Stomach (tissue), 4 donors: ENCODE measurements at regions not wholly inside any gene's neighbourhood (a gene's known extent, or its start where the extent isn't known, plus 50 kb on each side); places are given as distances from the start of the nearest gene placed in this dataset.

Experiments used
- EP300 ChIP-seq: sonication (generic); formaldehyde crosslinking; IDR thresholded peaks from one replicate; pipeline ENCODE4 v1.6.1; 2017; ENCODE audit warnings: antibody characterized with exemption
- POLR2A ChIP-seq, 4 donors: fragments of 450-650 bp; IDR thresholded peaks; one replicate each; pipeline ENCODE4 v1.6.1; 2016; ENCODE audit warnings: antibody characterized with exemption in 4 of 4, control low read depth in 2 of 4, mild to moderate bottlenecking in 1 of 4, moderate library complexity in 1 of 4
- POLR2AphosphoS5 ChIP-seq, 3 donors: sonication (generic); formaldehyde crosslinking; IDR thresholded peaks; one replicate each; pipeline ENCODE4 v1.6.1; 2016; ENCODE audit warnings: antibody characterized with exemption in 3 of 3
- TF ChIP-seq, protein P1 (sequence below), 7 experiments: fragments of 450-650 bp in 4 of 7; fragments of 200-600 bp in 3 of 7; sonication (generic) in 3 of 7; IDR thresholded peaks; one replicate each; pipeline ENCODE4 v1.5.1; 2016 to 2019; ENCODE audit warnings: antibody characterized with exemption in 7 of 7, control low read depth in 2 of 7, mild to moderate bottlenecking in 1 of 7

- TF ChIP-seq, protein P1, sequence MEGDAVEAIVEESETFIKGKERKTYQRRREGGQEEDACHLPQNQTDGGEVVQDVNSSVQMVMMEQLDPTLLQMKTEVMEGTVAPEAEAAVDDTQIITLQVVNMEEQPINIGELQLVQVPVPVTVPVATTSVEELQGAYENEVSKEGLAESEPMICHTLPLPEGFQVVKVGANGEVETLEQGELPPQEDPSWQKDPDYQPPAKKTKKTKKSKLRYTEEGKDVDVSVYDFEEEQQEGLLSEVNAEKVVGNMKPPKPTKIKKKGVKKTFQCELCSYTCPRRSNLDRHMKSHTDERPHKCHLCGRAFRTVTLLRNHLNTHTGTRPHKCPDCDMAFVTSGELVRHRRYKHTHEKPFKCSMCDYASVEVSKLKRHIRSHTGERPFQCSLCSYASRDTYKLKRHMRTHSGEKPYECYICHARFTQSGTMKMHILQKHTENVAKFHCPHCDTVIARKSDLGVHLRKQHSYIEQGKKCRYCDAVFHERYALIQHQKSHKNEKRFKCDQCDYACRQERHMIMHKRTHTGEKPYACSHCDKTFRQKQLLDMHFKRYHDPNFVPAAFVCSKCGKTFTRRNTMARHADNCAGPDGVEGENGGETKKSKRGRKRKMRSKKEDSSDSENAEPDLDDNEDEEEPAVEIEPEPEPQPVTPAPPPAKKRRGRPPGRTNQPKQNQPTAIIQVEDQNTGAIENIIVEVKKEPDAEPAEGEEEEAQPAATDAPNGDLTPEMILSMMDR (IDR thresholded peaks at IDR 0.05): no peak
- TF ChIP-seq EP300 (no peak), POLR2A (IDR thresholded peaks at IDR 0.05) (no peak), POLR2AphosphoS5 (IDR thresholded peaks at IDR 0.05) (no peak)
These were observed 113.4 kb upstream of the DNAH14 start for GRCh38 chr1:224816062-224816461.
